Psoas muscle (tissue), 7 donors: ENCODE measurements at regions not wholly inside any gene's neighbourhood (a gene's known extent, or its start where the extent isn't known, plus 50 kb on each side); places are given as distances from the start of the nearest gene placed in this dataset.

Experiments
- ATAC-seq, 4 donors: fragments of 200-7000 bp; cut with Tn5 transposase; one replicate each; pipeline ENCODE4 v1.9.1; 2020; ENCODE audit warnings: moderate library complexity in 3 of 4, mild to moderate bottlenecking in 2 of 4
- DNase-seq, 2 donors: peaks; one replicate each; pipeline ENCODE4 v3.0.0-alpha.2; 2020
- H3K27ac ChIP-seq: fragments of 200-600 bp; one replicate; pipeline ENCODE4 v1.8.0; 2022
- H3K27me3 ChIP-seq, 3 donors: fragments of 200-600 bp in 1 of 3; one replicate each; pipeline versions ENCODE4 v1.6.1 to v1.8.0; 2013 to 2022; ENCODE audit warnings: low read length in 2 of 3, mild to moderate bottlenecking in 2 of 3, moderate library complexity in 1 of 3; ENCODE audit not compliant: insufficient read depth in 3 of 3
- H3K36me3 ChIP-seq, 2 donors: fragments of 200-600 bp in 1 of 2; one replicate each; pipeline versions ENCODE4 v1.6.1 to v1.8.0; 2013 to 2022; ENCODE audit warnings: low read depth in 1 of 2, mild to moderate bottlenecking in 1 of 2, moderate library complexity in 1 of 2; ENCODE audit not compliant: insufficient read depth in 1 of 2
- H3K4me1 ChIP-seq: fragments of 200-600 bp; one replicate; pipeline ENCODE4 v1.8.0; 2022
- H3K4me3 ChIP-seq: fragments of 200-600 bp; one replicate; pipeline ENCODE4 v1.8.0; 2022; ENCODE audit warnings: mild to moderate bottlenecking
- H3K9me3 ChIP-seq: fragments of 200-600 bp; one replicate; pipeline ENCODE4 v1.8.0; 2022
- CTCF ChIP-seq: fragments of 200-600 bp; IDR thresholded peaks from one replicate; pipeline ENCODE4 v1.8.0; 2022; ENCODE audit warnings: antibody characterized with exemption
- WGBS, 3 donors: extraction: QIAGEN DNeasy Blood & Tissue Kit; methylation state at CpG; one replicate each; pipeline versions ENCODE4 v1.1.6 to v1.1.7; 2013; 5-methylcytosine and 5-hydroxymethylcytosine counted together
- intact Hi-C, 2 donors: fragments of 100-400 bp; cut with DNase I; formaldehyde crosslinking; loops; one replicate each; pipeline versions ENCODE4 v1.11.0 to v1.14.2; 2022
- donor health status: healthy with polysubstance abuse.
- donor health status: DM: no; HTN: no; CAD: no; lungs with moderate emphysema.
- donor health status: Bipolar disorder and iron deficiency.
- donor health status: healthy.
- donor health status: DM: yes; HTN: yes; CAD: no.
- donor health status: DM: no; HTN: no; CAD: no.
- donor health status: DM: yes; HTN: yes; CAD: no.

DNA sequence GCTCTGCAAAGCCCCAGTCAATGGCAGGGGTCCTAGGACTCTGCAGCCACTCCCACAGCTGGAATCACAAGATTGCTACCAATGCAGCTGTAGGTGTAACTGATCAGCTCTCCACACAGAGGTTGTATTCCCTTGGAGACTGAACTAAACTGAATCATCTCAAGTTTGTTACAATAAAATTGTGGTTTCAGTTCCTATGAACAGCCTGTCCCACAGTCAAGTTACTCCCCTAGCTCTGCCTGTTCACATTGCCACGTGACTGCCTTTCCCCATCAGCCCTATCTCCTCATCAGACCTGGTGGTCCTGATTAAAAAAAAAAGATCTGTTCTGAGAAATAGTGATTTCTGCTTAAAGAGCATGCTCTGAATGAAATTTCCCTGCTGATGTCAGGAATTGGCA lies 287.9 kb upstream of the NBEA start:
- Histone ChIP-seq H3K27ac (no peak overlapping the region), H3K9me3 (no peaks in the 10 kb centered on the region), H3K27me3 (no peaks in the 10 kb centered on the region), H3K4me3 (no peak overlapping the region), H3K4me1 (no peaks in the 10 kb centered on the region), H3K36me3 (no peaks in the 10 kb centered on the region)
- TF ChIP-seq CTCF, result no peak
- intact Hi-C loops, result no loop called here
- DNase-seq (no peak), ATAC-seq (no peak)
- 33 to 55% (median 41%) methylated on average over 1 of the region's 1 CpG for WGBS, 3 donors

GRCh38 chr13:34654647-34655046 lies 287.4 kb upstream of the NBEA start:
- Histone ChIP-seq H3K27me3 (no peaks in the 10 kb centered on the region), H3K9me3 (no peaks in the 10 kb centered on the region), H3K4me3 (no peak overlapping the region), H3K36me3 (no peaks in the 10 kb centered on the region), H3K27ac (no peak overlapping the region), H3K4me1 (no peaks in the 10 kb centered on the region)
- peak in 2 of 4 donors; percentile 19 to 68 for ATAC-seq
- 25 to 42% (median 26%) methylated on average over 6 of the region's 6 CpGs for WGBS, 3 donors
- intact Hi-C loops, result no loop called here
- no peak for DNase-seq
- TF ChIP-seq CTCF, result no peak

GRCh38 chr13:34655554-34655953 lies 286.5 kb upstream of the NBEA start:
- H3K4me3 ChIP-seq, result no peak overlapping the region
- H3K4me1 ChIP-seq, result no peaks in the 10 kb centered on the region
- no peak for TF ChIP-seq CTCF
- ATAC-seq, result no peak
- H3K36me3 ChIP-seq, result no peaks in the 10 kb centered on the region
- H3K27me3 ChIP-seq, result no peaks in the 10 kb centered on the region
- H3K9me3 ChIP-seq, result no peaks in the 10 kb centered on the region
- no peak for DNase-seq
- intact Hi-C loops, result no loop called here
- H3K27ac ChIP-seq, result no peak overlapping the region

- ATAC-seq (no peak), DNase-seq (no peak)
- 94 to 100% (median 98%) methylated on average over 1 of the region's 1 CpG for WGBS, 3 donors
- intact Hi-C loops, result no loop called here
- TF ChIP-seq CTCF, result no peak
- no peak overlapping the region for H3K4me3 ChIP-seq
- no peak overlapping the region for H3K27ac ChIP-seq
- no peaks in the 10 kb centered on the region for H3K9me3 ChIP-seq
- H3K4me1 ChIP-seq, result no peaks in the 10 kb centered on the region
- H3K36me3 ChIP-seq, result no peaks in the 10 kb centered on the region
- H3K27me3 ChIP-seq, result no peaks in the 10 kb centered on the region
Measured at GRCh38 chr13:34657716-34658115, 284.4 kb upstream of the NBEA start.
